IMR-90 (cell line): ENCODE measurements at regions not wholly inside any gene's neighbourhood (a gene's known extent, or its start where the extent isn't known, plus 50 kb on each side); places are given as distances from the start of the nearest gene placed in this dataset.

ENCODE experiments used
- ATAC-seq: fragments of 200-7000 bp; cut with Tn5 transposase; 2 replicates; pipeline ENCODE4 v1.9.1; 2020; ENCODE audit warnings: low read depth, mild to moderate bottlenecking, moderate library complexity
- BruUV-seq: library from RNA; stranded (reverse); fragments of 400-500 nt; replicated peaks from 2 replicates; lab custom pipeline; 2021; lab: Mats Ljungman, UMichigan
- CTCF ChIA-PET: fragments of 300-600 bp; formaldehyde crosslinking; extraction: SDS; loops from one replicate; lab custom pipeline; 2021; ENCODE audit warnings: antibody characterized with exemption; lab: Yijun Ruan, JAX
- POLR2A ChIA-PET: fragments of 300-600 bp; sonication (Branson Sonifier 250); formaldehyde crosslinking; loops from one replicate; lab custom pipeline; 2022; ENCODE audit warnings: antibody characterized with exemption; ENCODE audit not compliant: unreplicated experiment; lab: Charles Lee
- DNase-seq: peaks from one replicate; pipeline ENCODE4 v3.0.0; 2013
- H2AFZ ChIP-seq: replicated peaks from 2 replicates; pipeline ENCODE3; 2013; ENCODE audit warnings: low read length, mild to moderate bottlenecking; ENCODE audit not compliant: poor library complexity
- H2AK5ac ChIP-seq: 2 replicates; pipeline ENCODE4 v1.6.1; 2013; ENCODE audit warnings: low read depth, low read length, inconsistent platforms
- H2AK9ac ChIP-seq: replicated peaks from 2 replicates; pipeline ENCODE3; 2013; ENCODE audit warnings: mild to moderate bottlenecking, low read depth, low read length, moderate library complexity; ENCODE audit not compliant: poor library complexity
- H2BK120ac ChIP-seq: 2 replicates; pipeline ENCODE4 v1.6.1; 2013; ENCODE audit warnings: low read depth, low read length, inconsistent platforms
- H2BK15ac ChIP-seq: 3 replicates; pipeline ENCODE4 v1.6.1; 2013; ENCODE audit warnings: low read depth, low read length, inconsistent platforms
- H2BK20ac ChIP-seq: 2 replicates; pipeline ENCODE4 v1.6.1; 2013; ENCODE audit warnings: low read depth, mild to moderate bottlenecking, inconsistent platforms, low read length, moderate library complexity
- H2BK5ac ChIP-seq: 2 replicates; pipeline ENCODE4 v1.6.1; 2013; ENCODE audit warnings: mild to moderate bottlenecking, low read depth, low read length, inconsistent platforms; ENCODE audit not compliant: poor library complexity, severe bottlenecking
- H3K14ac ChIP-seq: replicated peaks from 2 replicates; pipeline ENCODE4 v1.6.1; 2013; ENCODE audit warnings: low read depth, low read length, inconsistent platforms
- H3K18ac ChIP-seq: 2 replicates; pipeline ENCODE4 v1.6.1; 2013; ENCODE audit warnings: low read depth, low read length, control low read depth
- H3K23ac ChIP-seq: 2 replicates; pipeline ENCODE4 v1.6.1; 2013; ENCODE audit warnings: low read depth, low read length, inconsistent platforms
- H3K27ac ChIP-seq: 2 replicates; pipeline ENCODE4 v1.5.1; 2013; ENCODE audit warnings: mild to moderate bottlenecking, control low read depth, low read length; ENCODE audit not compliant: insufficient read depth
- H3K27me3 ChIP-seq: 2 replicates; pipeline ENCODE4 v1.6.1; 2013; ENCODE audit warnings: low read length; ENCODE audit not compliant: control insufficient read depth, insufficient read depth
- H3K36me3 ChIP-seq: 2 replicates; pipeline ENCODE4 v1.6.1; 2013; ENCODE audit warnings: low read length, mixed read lengths; ENCODE audit not compliant: control insufficient read depth, insufficient read depth
- H3K4ac ChIP-seq: 2 replicates; pipeline ENCODE4 v1.6.1; 2013; ENCODE audit warnings: low read depth, low read length, inconsistent platforms
- H3K4me1 ChIP-seq: 2 replicates; pipeline ENCODE4 v1.6.1; 2013; ENCODE audit warnings: low read length, mixed read lengths; ENCODE audit not compliant: control insufficient read depth, insufficient read depth
- H3K4me2 ChIP-seq: 2 replicates; pipeline ENCODE4 v1.6.1; 2013; ENCODE audit warnings: low read depth, mild to moderate bottlenecking, control low read depth, low read length, moderate library complexity
- H3K4me3 ChIP-seq: 2 replicates; pipeline ENCODE4 v1.5.1; 2013; ENCODE audit warnings: low read depth, mild to moderate bottlenecking, control low read depth, low read length, moderate library complexity; ENCODE audit not compliant: insufficient read depth
- H3K56ac ChIP-seq: 2 replicates; pipeline ENCODE4 v1.6.1; 2013; ENCODE audit warnings: low read length, inconsistent platforms; ENCODE audit not compliant: insufficient read depth; ENCODE audit errors: extremely low read depth
- H3K79me1 ChIP-seq, 2 experiments: 2 replicates each; pipeline ENCODE4 v1.6.1; 2013; ENCODE audit warnings: low read length in 2 of 2, inconsistent platforms in 1 of 2, low read depth in 1 of 2
- H3K9ac ChIP-seq: 2 replicates; pipeline ENCODE4 v1.6.1; 2013; ENCODE audit warnings: low read depth, low read length, control low read depth
- H3K9me1 ChIP-seq: 2 replicates; pipeline ENCODE4 v1.6.1; 2013; ENCODE audit warnings: low read length, inconsistent platforms; ENCODE audit not compliant: insufficient read depth
- H3K9me3 ChIP-seq: 2 replicates; pipeline ENCODE4 v1.6.1; 2013; ENCODE audit warnings: low read length; ENCODE audit not compliant: control insufficient read depth, insufficient read depth
- H4K20me1 ChIP-seq: 2 replicates; pipeline ENCODE4 v1.6.1; 2013; ENCODE audit warnings: low read length, inconsistent platforms; ENCODE audit not compliant: insufficient read depth
- H4K5ac ChIP-seq: 2 replicates; pipeline ENCODE4 v1.6.1; 2013; ENCODE audit warnings: mild to moderate bottlenecking, low read depth, low read length, control low read depth
- H4K8ac ChIP-seq, 2 experiments: 2 replicates each; pipeline ENCODE4 v1.6.1; 2013; ENCODE audit warnings: low read depth in 2 of 2, low read length in 2 of 2, control low read depth in 1 of 2, inconsistent platforms in 1 of 2
- H4K91ac ChIP-seq: 2 replicates; pipeline ENCODE4 v1.6.1; 2013; ENCODE audit warnings: low read depth, low read length, inconsistent platforms; ENCODE audit not compliant: insufficient read depth
- BHLHE40 ChIP-seq: fragments of 150-350 bp; IDR thresholded peaks from 2 replicates; pipeline ENCODE4 v1.6.1; 2016; ENCODE audit warnings: mild to moderate bottlenecking, low read depth, low read length
- CEBPB ChIP-seq: IDR thresholded peaks from 2 replicates; pipeline ENCODE4 v1.6.1; 2012; ENCODE audit warnings: low read depth, low read length, improper control_type of control experiment
- CHD1 ChIP-seq: IDR thresholded peaks from 2 replicates; pipeline ENCODE4 v1.6.1; 2012; ENCODE audit warnings: low read depth, low read length, improper control_type of control experiment
- CTCF ChIP-seq: conservative IDR thresholded peaks from 2 replicates; pipeline ENCODE4 v1.5.1; 2012; ENCODE audit warnings: mild to moderate bottlenecking, low read depth, low read length, improper control_type of control experiment
- ELK1 ChIP-seq: fragments of 150-350 bp; IDR thresholded peaks from 2 replicates; pipeline ENCODE4 v1.6.1; 2016; ENCODE audit warnings: low read depth, mild to moderate bottlenecking, low read length, moderate library complexity, borderline replicate concordance
- FOS ChIP-seq: fragments of 150-350 bp; IDR thresholded peaks from 2 replicates; pipeline ENCODE4 v1.6.1; 2016; ENCODE audit warnings: low read depth, low read length
- MAFK ChIP-seq: IDR thresholded peaks from 2 replicates; pipeline ENCODE4 v1.6.1; 2012; ENCODE audit warnings: low read depth, low read length, improper control_type of control experiment
- MAZ ChIP-seq: IDR thresholded peaks from 2 replicates; pipeline ENCODE4 v1.6.1; 2012; ENCODE audit warnings: low read depth, mild to moderate bottlenecking, low read length, improper control_type of control experiment, moderate library complexity, borderline replicate concordance
- MXI1 ChIP-seq: IDR thresholded peaks from 2 replicates; pipeline ENCODE4 v1.6.1; 2012; ENCODE audit warnings: low read depth, mild to moderate bottlenecking, low read length, moderate library complexity, borderline replicate concordance
- NFE2L2 ChIP-seq: fragments of 150-350 bp; IDR thresholded peaks from 2 replicates; pipeline ENCODE4 v1.6.1; 2016; ENCODE audit warnings: low read depth, mild to moderate bottlenecking, low read length
- POLR2A ChIP-seq: IDR thresholded peaks from 2 replicates; pipeline ENCODE4 v1.6.1; 2012; ENCODE audit warnings: mild to moderate bottlenecking, low read depth, low read length
- RAD21 ChIP-seq: IDR thresholded peaks from 2 replicates; pipeline ENCODE4 v1.6.1; 2012; ENCODE audit warnings: low read length, improper control_type of control experiment
- RCOR1 ChIP-seq: IDR thresholded peaks from 2 replicates; pipeline ENCODE4 v1.6.1; 2012; ENCODE audit warnings: mild to moderate bottlenecking, low read length, improper control_type of control experiment; ENCODE audit not compliant: insufficient replicate concordance
- RFX5 ChIP-seq: IDR thresholded peaks from 2 replicates; pipeline ENCODE4 v1.8.0; 2012; ENCODE audit warnings: low read depth, mild to moderate bottlenecking, low read length, moderate library complexity
- SMC3 ChIP-seq: fragments of 150-350 bp; IDR thresholded peaks from 2 replicates; pipeline ENCODE4 v1.6.1; 2016; ENCODE audit warnings: low read depth, mild to moderate bottlenecking, antibody characterized with exemption, low read length, moderate library complexity
- USF2 ChIP-seq: fragments of 150-350 bp; IDR thresholded peaks from 2 replicates; pipeline ENCODE4 v1.6.1; 2017; ENCODE audit warnings: mild to moderate bottlenecking, antibody characterized with exemption, low read length, low read depth
- WGBS, 2 experiments: methylation state at CpG; one replicate each; pipeline versions ENCODE4 v1.1.5 to v1.1.7; 2013; ENCODE audit warnings: missing lambda C conversion rate in 2 of 2; ENCODE audit not compliant: insufficient read length in 1 of 2; ENCODE audit errors: extremely low coverage in 2 of 2; 5-methylcytosine and 5-hydroxymethylcytosine counted together
- dilution Hi-C: fragments of 300-500 bp; cut with HindIII; formaldehyde crosslinking; loops from one replicate; pipeline ENCODE4 v1.14.3; 2018; ENCODE audit warnings: low sequenced_read_pairs; ENCODE audit not compliant: unreplicated experiment
- in situ Hi-C: fragments of 300-500 bp; cut with MboI; formaldehyde crosslinking; loops from 3 replicates; pipeline ENCODE4 v1.14.3; 2019; ENCODE audit warnings: low sequenced_read_pairs, inconsistent platforms, mixed read lengths
- intact Hi-C: fragments of 100-400 bp; cut with micrococcal nuclease; formaldehyde crosslinking; loops from 2 replicates; pipeline ENCODE4 v1.10.0; 2022

- Histone ChIP-seq H2BK120ac (no peak overlapping the region), H4K5ac (no peak overlapping the region), H3K18ac (no peak overlapping the region), H2BK20ac (no peak overlapping the region), H2BK5ac (no peak overlapping the region), H3K4me3 (no peak overlapping the region), H3K4ac (no peak overlapping the region), H3K14ac (no peak overlapping the region), H4K8ac (no peak overlapping the region), H2AK5ac (no peak overlapping the region), H3K9me1 (no peaks in the 10 kb centered on the region), H3K9me3 (peaks cover 2% of the 10 kb centered on the region; the same call in 1 of the 2 replicates), H4K20me1 (no peaks in the 10 kb centered on the region), H3K9ac (no peak overlapping the region), H4K91ac (no peak overlapping the region), H3K23ac (no peak overlapping the region), H3K56ac (no peak overlapping the region), H3K4me2 (no peak overlapping the region), H2BK15ac (no peak overlapping the region), H3K79me1 (no peaks in the 10 kb centered on the region), H2AK9ac (no peak overlapping the region), H3K27ac (no peak overlapping the region), H2AFZ (no peak overlapping the region), H3K4me1 (no peaks in the 10 kb centered on the region), H3K36me3 (no peaks in the 10 kb centered on the region), H3K27me3 (no peaks in the 10 kb centered on the region)
- BruUV-seq, result no TSS peak
- dilution Hi-C loops (no loop called here), intact Hi-C loops (no loop called here), in situ Hi-C loops (no loop called here)
- TF ChIP-seq RCOR1 (no peak), POLR2A (no peak), RFX5 (no peak), MAZ (no peak), SMC3 (no peak), CTCF (no peak), MXI1 (no peak), CEBPB (no peak), ELK1 (no peak), NFE2L2 (no peak), BHLHE40 (no peak), CHD1 (no peak), FOS (no peak), USF2 (no peak), MAFK (no peak), RAD21 (no peak)
- POLR2A ChIA-PET, result no interaction called here
- CTCF ChIA-PET, result no interaction called here
- DNase-seq (no peak), ATAC-seq (no peak)
- WGBS, 2 experiments, result 51% methylated on average over 2 of the region's 2 CpGs; no CpG with 5 or more reads in 1 of the 2 experiments
Observed at GRCh38 chr19:34588846-34589245, 88.1 kb downstream of the SCGB2B2 start.
